DOHH2 (cell line): ENCODE measurements at regions not wholly inside any gene's neighbourhood (a gene's known extent, or its start where the extent isn't known, plus 50 kb on each side); places are given as distances from the start of the nearest gene placed in this dataset.

ENCODE experiments used
- CTCF ChIP-seq: fragments of 200-600 bp; sonication (generic); IDR thresholded peaks from one replicate; pipeline ENCODE4 v1.5.1; 2014; ENCODE audit warnings: antibody characterized with exemption, mild to moderate bottlenecking, low read depth, low read length; ENCODE audit not compliant: poor library complexity, severe bottlenecking
- EZH2phosphoT487 ChIP-seq: fragments of 200-600 bp; sonication (generic); IDR thresholded peaks from 2 replicates; pipeline ENCODE4 v1.6.1; 2017; ENCODE audit warnings: borderline replicate concordance, mild to moderate bottlenecking, antibody characterized with exemption, low read length, moderate library complexity, mixed read lengths

- TF ChIP-seq CTCF (no peak), EZH2phosphoT487 (no peak)
These were observed 480.8 kb upstream of the IMPG1 start for GRCh38 chr6:76553256-76553655.
